ENCODE measurements at regions not wholly inside any gene's neighbourhood (a gene's known extent, or its start where the extent isn't known, plus 50 kb on each side); places are given as distances from the start of the nearest gene placed in this dataset.

- no peak for TF ChIP-seq CTCF (conservative IDR thresholded peaks at IDR 0.05; ENCODE audit: low read length)
- TF ChIP-seq EZH2phosphoT487 (IDR thresholded peaks at IDR 0.05; ENCODE audit: borderline replicate concordance, low read depth, low read length) = no peak
Observed at GRCh38 chr4:184541907-184542306, 67.6 kb upstream of the IRF2 start.

All from OCI-LY7 (cell line).